Astrocyte of the cerebellum (primary cell): ENCODE measurements at regions not wholly inside any gene's neighbourhood (a gene's known extent, or its start where the extent isn't known, plus 50 kb on each side); places are given as distances from the start of the nearest gene placed in this dataset.

Experiments used
- DNase-seq: peaks from one replicate; pipeline ENCODE4 v3.0.0-alpha.2; 2011; ENCODE audit warnings: low read depth
- H3K4me3 ChIP-seq: 2 replicates; pipeline ENCODE4 v1.5.1; 2011; ENCODE audit warnings: mild to moderate bottlenecking, low read depth, low read length, moderate library complexity
- in situ Hi-C: cut with HindIII; loops from 2 replicates; pipeline ENCODE4 v1.10.0; 2017; ENCODE audit warnings: low sequenced_read_pairs
- TF ChIP-seq, protein P1 (sequence below): IDR thresholded peaks from 2 replicates; pipeline ENCODE4 v1.5.1; 2012; ENCODE audit warnings: low read length, low read depth, moderate library complexity, mild to moderate bottlenecking; ENCODE audit errors: missing control alignments

GRCh38 chr17:54021418-54021817, 198.7 kb downstream of the KIF2B start:
- no peak for DNase-seq

DNA sequence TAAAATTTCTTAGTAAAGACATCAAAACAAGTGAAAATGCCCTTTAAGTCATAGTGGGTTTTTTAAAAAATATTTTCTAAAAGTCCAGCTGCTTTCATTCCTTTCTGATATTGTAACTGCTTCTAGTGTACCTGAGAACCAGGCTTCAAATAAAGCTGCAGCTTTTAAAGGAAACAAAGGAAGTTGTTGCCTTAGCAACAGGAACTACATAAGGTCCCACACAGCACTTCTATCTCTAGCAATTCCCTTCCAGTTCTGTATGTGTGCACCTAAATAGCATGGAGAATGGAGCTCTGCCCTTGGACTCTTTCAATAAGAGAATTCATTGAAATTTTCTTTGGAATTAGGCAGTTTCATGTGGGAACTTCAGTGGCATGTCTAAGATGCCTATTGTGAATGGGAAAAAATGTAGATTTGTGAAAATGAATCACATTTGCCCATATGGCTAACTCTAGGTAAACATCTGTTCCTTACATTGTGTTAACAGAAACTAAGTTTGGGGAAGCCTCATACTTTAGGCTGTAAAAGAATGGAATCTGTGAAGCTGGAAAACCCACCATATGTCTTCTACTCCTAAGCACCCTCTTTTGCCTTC, 206.4 kb downstream of the KIF2B start:
- DNase-seq, result no peak
- in situ Hi-C loops, result no loop called here

More at GRCh38 chr17:54021418-54021817, 198.7 kb downstream of the KIF2B start:
- H3K4me3 ChIP-seq, result no peak overlapping the region
- in situ Hi-C loops, result no loop called here
- TF ChIP-seq, protein P1, sequence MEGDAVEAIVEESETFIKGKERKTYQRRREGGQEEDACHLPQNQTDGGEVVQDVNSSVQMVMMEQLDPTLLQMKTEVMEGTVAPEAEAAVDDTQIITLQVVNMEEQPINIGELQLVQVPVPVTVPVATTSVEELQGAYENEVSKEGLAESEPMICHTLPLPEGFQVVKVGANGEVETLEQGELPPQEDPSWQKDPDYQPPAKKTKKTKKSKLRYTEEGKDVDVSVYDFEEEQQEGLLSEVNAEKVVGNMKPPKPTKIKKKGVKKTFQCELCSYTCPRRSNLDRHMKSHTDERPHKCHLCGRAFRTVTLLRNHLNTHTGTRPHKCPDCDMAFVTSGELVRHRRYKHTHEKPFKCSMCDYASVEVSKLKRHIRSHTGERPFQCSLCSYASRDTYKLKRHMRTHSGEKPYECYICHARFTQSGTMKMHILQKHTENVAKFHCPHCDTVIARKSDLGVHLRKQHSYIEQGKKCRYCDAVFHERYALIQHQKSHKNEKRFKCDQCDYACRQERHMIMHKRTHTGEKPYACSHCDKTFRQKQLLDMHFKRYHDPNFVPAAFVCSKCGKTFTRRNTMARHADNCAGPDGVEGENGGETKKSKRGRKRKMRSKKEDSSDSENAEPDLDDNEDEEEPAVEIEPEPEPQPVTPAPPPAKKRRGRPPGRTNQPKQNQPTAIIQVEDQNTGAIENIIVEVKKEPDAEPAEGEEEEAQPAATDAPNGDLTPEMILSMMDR, result no peak

DNA sequence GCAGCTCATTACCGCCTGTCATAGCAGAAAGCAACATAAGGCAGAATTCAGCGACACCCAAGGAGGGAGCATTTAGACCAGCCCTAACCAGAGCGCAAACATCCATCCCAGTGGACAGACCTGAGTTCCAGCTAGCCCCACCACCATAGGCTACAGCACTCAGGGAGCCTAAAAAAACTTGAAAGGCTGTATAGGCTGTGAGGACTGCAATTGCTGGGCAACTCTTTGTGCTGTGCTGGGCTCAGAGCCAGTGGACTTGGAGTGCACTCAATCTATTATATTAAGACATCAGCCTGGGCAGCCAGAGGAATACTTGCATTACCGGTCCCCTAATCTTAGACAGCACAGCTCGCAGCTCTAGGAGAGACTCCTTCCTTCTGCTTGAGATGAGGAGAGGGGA, 207.3 kb downstream of the KIF2B start:
- in situ Hi-C loops, result no loop called here
- TF ChIP-seq, protein P1, result no peak
- H3K4me3 ChIP-seq, result no peak overlapping the region
- DNase-seq, result no peak

More for the DNA sequence above, 206.4 kb downstream of the KIF2B start:
- no peak overlapping the region for H3K4me3 ChIP-seq
- TF ChIP-seq, protein P1, result no peak

DNA sequence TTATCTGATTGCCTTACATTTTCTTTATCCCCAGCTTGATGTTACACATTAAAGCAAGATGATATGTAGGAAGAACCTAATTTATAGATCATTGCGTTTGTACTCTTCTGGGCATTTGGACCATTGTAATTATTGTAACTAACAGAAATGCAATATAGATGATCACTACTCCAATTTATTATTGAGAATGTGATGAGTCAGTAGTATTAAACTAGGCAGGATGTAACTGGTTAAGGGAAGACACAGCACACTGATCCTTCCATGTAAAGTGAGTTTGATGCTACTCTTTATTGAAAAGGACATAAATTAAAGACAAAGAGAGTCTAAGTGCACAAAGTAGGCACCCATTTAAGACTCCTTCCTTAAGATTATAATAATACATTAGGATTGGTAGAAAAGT, 223.8 kb downstream of the KIF2B start:
- H3K4me3 ChIP-seq, result no peak overlapping the region
- DNase-seq, result no peak
- in situ Hi-C loops, result no loop called here
- TF ChIP-seq, protein P1, result no peak

- TF ChIP-seq, protein P1, result no peak
- DNase-seq, result no peak
- in situ Hi-C loops, result no loop called here
- H3K4me3 ChIP-seq, result no peak overlapping the region
Measured at GRCh38 chr17:54063639-54064038, 240.9 kb downstream of the KIF2B start.

GRCh38 chr17:54085020-54085419, 262.3 kb downstream of the KIF2B start:
- TF ChIP-seq, protein P1, result no peak
- no peak overlapping the region for H3K4me3 ChIP-seq
- DNase-seq, result no peak
- in situ Hi-C loops, result no loop called here
